Fibroblast of pulmonary artery (primary cell): ENCODE measurements at regions not wholly inside any gene's neighbourhood (a gene's known extent, or its start where the extent isn't known, plus 50 kb on each side); places are given as distances from the start of the nearest gene placed in this dataset.

ENCODE experiments used
- DNase-seq: peaks from one replicate; pipeline ENCODE4 v3.0.0-alpha.2; 2010; ENCODE audit warnings: low read depth
- H3K4me3 ChIP-seq: replicated peaks from 2 replicates; pipeline ENCODE4 v1.5.1; 2011; ENCODE audit warnings: low read depth, mild to moderate bottlenecking, control low read depth, low read length, moderate library complexity
- TF ChIP-seq, protein P1 (sequence below): IDR thresholded peaks from 2 replicates; pipeline ENCODE4 v1.5.1; 2011; ENCODE audit warnings: mild to moderate bottlenecking, control low read depth, low read length, inconsistent platforms; ENCODE audit errors: missing control alignments

DNA sequence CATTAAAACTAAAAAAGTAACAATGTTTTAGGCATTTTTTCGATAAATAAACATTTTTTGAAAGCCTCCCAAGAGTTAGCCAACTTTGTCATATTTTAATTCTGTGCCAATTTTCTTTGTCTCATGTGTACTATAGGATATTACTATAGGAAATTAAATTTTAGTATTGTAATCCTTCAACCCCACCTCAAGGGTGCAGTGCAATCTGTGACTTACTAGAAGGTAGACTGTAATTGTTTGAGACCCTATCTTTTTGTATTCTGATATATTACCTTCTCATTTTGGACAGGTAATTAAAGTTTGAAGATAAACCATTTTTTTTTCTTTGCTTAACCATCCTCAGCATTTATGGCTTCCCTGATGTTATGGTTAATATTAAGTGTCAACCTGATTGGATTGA lies 457.8 kb downstream of the PCDH20 start:
- no peak overlapping the region for H3K4me3 ChIP-seq

DNA sequence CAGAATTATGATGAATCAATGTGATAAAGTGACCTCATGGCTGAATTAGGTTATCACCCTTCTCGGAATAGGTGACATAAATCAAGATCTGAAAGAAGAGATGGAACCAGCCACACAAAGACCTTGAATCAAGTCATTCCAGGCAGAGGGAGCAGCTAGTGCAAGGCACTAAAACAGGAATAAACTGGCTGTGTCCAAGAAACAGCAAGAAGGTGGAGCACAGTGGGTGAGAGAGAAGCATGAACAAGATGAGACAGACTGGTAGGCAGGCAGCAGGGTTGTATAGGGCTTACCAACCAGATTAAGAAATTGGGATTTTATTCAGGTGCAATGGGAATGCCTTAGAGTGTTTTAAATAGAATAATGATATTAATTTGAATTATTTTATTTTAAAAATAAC lies 470.3 kb downstream of the PCDH20 start:
- no peak overlapping the region for H3K4me3 ChIP-seq
- TF ChIP-seq, protein P1, sequence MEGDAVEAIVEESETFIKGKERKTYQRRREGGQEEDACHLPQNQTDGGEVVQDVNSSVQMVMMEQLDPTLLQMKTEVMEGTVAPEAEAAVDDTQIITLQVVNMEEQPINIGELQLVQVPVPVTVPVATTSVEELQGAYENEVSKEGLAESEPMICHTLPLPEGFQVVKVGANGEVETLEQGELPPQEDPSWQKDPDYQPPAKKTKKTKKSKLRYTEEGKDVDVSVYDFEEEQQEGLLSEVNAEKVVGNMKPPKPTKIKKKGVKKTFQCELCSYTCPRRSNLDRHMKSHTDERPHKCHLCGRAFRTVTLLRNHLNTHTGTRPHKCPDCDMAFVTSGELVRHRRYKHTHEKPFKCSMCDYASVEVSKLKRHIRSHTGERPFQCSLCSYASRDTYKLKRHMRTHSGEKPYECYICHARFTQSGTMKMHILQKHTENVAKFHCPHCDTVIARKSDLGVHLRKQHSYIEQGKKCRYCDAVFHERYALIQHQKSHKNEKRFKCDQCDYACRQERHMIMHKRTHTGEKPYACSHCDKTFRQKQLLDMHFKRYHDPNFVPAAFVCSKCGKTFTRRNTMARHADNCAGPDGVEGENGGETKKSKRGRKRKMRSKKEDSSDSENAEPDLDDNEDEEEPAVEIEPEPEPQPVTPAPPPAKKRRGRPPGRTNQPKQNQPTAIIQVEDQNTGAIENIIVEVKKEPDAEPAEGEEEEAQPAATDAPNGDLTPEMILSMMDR: no peak
- no peak for DNase-seq

More for the DNA sequence above, 457.8 kb downstream of the PCDH20 start:
- DNase-seq: no peak
- TF ChIP-seq, protein P1: no peak

DNA sequence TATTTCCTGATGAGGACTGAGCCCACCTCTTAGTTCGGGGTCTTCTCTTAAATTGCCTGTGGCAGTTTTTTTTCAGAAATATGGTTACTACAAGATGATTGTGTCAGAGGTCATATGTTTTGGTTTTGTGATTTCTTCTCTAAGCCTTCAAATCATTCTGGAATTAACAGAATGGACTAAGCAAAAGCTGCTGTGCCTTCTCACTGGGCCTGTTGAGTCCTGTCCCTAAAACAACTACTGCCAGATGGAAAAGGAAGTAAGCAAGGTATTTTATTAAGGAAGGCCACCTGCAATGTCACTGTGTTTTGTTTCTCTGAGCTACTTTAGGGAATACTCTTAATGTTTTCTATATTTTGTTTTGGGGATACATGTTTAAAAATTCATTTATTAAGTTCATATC lies 470.8 kb downstream of the PCDH20 start:
- TF ChIP-seq, protein P1: no peak
- H3K4me3 ChIP-seq: no peak overlapping the region
- no peak for DNase-seq

DNA sequence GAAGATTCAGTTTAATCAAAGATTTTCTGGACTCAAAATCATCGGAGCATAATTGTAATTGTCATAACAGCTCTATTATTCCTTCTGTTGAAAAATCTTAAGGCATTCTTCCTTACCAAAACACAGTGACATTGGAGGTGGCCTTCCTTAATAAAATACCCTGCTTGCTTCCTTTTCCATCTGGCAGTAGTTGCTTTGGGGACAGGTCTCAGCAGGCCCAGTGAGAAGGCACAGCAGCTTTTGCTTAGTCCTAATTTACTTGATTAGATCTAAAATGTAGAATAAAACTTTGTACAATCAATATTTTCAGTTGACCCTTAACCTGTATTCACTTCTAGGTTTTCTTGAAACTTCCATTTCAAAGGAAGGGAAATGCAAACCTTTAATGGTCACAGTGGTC lies 471.6 kb downstream of the PCDH20 start:
- no peak for DNase-seq
- TF ChIP-seq, protein P1: no peak
- no peak overlapping the region for H3K4me3 ChIP-seq

DNA sequence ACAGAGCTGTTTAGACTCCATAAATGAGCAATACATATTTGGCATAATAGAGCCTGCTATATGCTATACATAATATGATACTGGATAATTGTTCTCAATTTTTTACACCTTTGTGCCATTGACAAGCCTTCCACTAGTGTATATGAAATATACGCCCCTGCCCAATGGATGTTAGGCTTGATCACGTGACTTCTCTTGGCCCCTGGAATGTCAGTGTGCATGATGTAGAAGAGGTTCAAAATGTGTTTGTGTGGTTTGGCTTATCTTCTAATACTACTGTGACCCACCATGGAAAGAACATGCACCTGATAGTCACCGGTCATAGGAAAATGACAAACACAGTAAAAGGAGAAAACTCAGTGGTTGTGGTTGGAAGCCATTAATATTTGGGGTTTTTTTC lies 479.4 kb downstream of the PCDH20 start:
- TF ChIP-seq, protein P1: no peak
- H3K4me3 ChIP-seq: no peak overlapping the region
- DNase-seq: no peak

DNA sequence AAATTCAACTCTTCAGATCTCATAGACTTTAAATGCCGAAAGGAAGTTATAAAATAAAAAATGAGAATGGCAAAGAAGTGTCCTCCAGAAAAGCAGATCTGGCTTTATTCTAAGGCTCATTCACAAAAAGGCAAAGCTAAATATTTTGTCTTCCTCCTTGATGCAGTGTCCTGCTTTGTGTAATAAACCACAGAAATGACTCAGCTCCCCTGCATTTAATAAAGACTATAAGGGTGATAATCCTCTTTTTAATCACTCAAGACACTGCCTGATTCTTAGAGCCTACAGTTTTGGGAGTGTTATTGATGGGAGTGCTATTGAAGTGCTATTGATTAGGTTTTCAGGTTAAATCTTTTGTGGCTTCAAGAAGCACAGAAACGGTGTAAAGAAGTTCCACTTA lies 482.0 kb downstream of the PCDH20 start:
- TF ChIP-seq, protein P1: no peak
- no peak overlapping the region for H3K4me3 ChIP-seq
- DNase-seq: no peak

DNA sequence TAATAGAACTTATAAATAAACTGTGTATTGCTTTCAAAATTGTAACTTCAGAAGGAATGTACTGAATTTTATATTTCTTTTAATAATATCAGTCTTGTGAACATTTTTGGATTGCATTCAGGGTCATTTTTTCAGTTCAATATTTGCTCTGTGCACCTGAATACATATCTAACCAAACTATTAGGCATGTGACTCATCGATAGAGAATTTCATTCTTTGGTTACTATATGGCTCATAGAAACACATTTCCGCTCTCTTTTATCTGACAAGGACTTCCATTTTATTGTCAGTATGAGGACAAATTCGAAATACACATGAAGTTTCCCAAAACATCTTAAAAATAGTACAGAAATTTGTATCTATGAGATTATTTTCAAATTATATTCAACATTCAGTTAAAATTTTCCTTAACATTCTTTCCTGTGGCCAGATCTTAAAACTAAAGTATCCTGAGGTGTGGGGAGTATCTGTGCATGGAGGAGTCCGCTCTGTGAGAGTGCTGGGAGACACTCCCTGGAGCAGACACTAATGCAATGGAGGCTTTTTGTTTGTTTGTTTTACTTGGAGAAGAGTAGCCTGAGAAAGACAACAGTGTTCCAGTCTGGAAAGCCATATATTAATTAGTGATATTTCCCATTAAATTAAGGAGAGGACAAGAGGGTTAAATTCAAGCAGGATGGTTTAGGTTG lies 483.6 kb downstream of the PCDH20 start:
- H3K4me3 ChIP-seq: no peak overlapping the region
- DNase-seq: no peak
- TF ChIP-seq, protein P1: no peak
